Sigmoid colon (tissue), 4 donors: ENCODE measurements at regions not wholly inside any gene's neighbourhood (a gene's known extent, or its start where the extent isn't known, plus 50 kb on each side); places are given as distances from the start of the nearest gene placed in this dataset.
"Not testable (repeated sequence)": the region's sequence is repeated elsewhere in the genome, so short reads cannot be mapped to it uniquely, and the experiment has no call there.

Experiments used
- CTCF ChIP-seq, 4 experiments: fragments of 450-650 bp in 3 of 4; fragments of 200-600 bp in 1 of 4; IDR thresholded peaks; one replicate each; pipeline ENCODE4 v1.5.1; 2016 to 2019; ENCODE audit warnings: antibody characterized with exemption in 4 of 4, mild to moderate bottlenecking in 3 of 4, moderate library complexity in 2 of 4
- POLR2A ChIP-seq, 2 donors: fragments of 450-650 bp; IDR thresholded peaks; one replicate each; pipeline ENCODE4 v1.6.1; 2016; ENCODE audit warnings: antibody characterized with exemption in 2 of 2, mild to moderate bottlenecking in 2 of 2, moderate library complexity in 2 of 2
- POLR2AphosphoS5 ChIP-seq, 4 donors: sonication (generic); formaldehyde crosslinking; IDR thresholded peaks; one replicate each; pipeline ENCODE4 v1.6.1; 2017; ENCODE audit warnings: antibody characterized with exemption in 4 of 4

DNA sequence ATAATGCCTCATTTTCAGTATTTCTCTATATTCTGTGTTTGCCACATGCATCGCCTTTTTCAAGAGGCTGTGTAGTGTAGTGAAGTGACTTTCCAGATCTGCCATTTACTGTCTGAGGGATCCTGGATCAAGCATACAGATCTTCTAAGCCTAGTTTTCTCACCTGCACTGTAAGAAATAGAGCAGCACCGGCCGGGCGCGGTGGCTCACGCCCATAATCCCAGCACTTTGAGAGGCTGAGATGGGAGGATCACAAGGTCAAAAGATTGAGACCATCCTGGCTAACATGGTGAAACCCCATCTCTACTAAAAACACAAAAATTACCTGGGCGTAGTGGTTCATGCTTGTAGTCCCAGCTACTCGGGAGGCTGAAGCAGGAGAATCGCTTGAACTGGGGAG lies 1387.5 kb downstream of the AACS start:
- not testable (repeated sequence) for TF ChIP-seq CTCF, POLR2A, POLR2AphosphoS5 (IDR thresholded peaks at IDR 0.05)
